ENCODE measurements at regions not wholly inside any gene's neighbourhood (a gene's known extent, or its start where the extent isn't known, plus 50 kb on each side); places are given as distances from the start of the nearest gene placed in this dataset.
"Not testable (repeated sequence)": the region's sequence is repeated elsewhere in the genome, so short reads cannot be mapped to it uniquely, and the experiment has no call there.

GRCh38 chr6:152811785-152812184, 61.2 kb downstream of the VIP start:
- DNase-seq: no peak

GRCh38 chr6:152815230-152815872, 64.8 kb downstream of the VIP start:
- DNase-seq: no peak

- no peak for DNase-seq
These were observed 65.5 kb downstream of the VIP start for GRCh38 chr6:152816055-152816454.

- no peak for DNase-seq
These were observed 70.9 kb downstream of the VIP start for GRCh38 chr6:152821525-152821924.

GRCh38 chr6:152824666-152825065, 74.1 kb downstream of the VIP start:
- no peak for DNase-seq

GRCh38 chr6:152828431-152828830, 77.8 kb downstream of the VIP start:
- no peak for DNase-seq

GRCh38 chr6:152834366-152834765, 83.8 kb downstream of the VIP start:
- not testable (repeated sequence) for DNase-seq

- no peak for DNase-seq
These were observed 85.9 kb downstream of the VIP start for GRCh38 chr6:152836523-152836922.

- no peak for DNase-seq
These were observed 94.8 kb downstream of the VIP start for GRCh38 chr6:152845421-152845820.

GRCh38 chr6:152846825-152847224, 96.2 kb downstream of the VIP start:
- no peak for DNase-seq

GRCh38 chr6:152848919-152849318, 98.3 kb downstream of the VIP start:
- DNase-seq: no peak

GRCh38 chr6:152854086-152854795, 103.6 kb downstream of the VIP start:
- DNase-seq: no peak

GRCh38 chr6:152858141-152858540, 107.5 kb downstream of the VIP start:
- DNase-seq: no peak

- no peak for DNase-seq
These were observed 108.6 kb downstream of the VIP start for GRCh38 chr6:152859225-152859624.

- peak; percentile 74 for DNase-seq
These were observed 113.2 kb downstream of the VIP start for GRCh38 chr6:152863618-152864326.

GRCh38 chr6:152874267-152874666, 108.6 kb downstream of the FBXO5 start:
- no peak for DNase-seq

GRCh38 chr6:152874846-152875568, 107.8 kb downstream of the FBXO5 start:
- DNase-seq: no peak

GRCh38 chr6:152879681-152880080, 103.2 kb downstream of the FBXO5 start:
- DNase-seq: no peak

- DNase-seq: no peak
These were observed 89.7 kb downstream of the FBXO5 start for GRCh38 chr6:152893187-152893586.

GRCh38 chr6:152896923-152897322, 85.9 kb downstream of the FBXO5 start:
- DNase-seq: no peak

- peak; percentile 57 for DNase-seq
These were observed 84.9 kb downstream of the FBXO5 start for GRCh38 chr6:152897807-152898399.

- no peak for DNase-seq
These were observed 78.2 kb downstream of the FBXO5 start for GRCh38 chr6:152904678-152905077.
